ENCODE measurements at regions not wholly inside any gene's neighbourhood (a gene's known extent, or its start where the extent isn't known, plus 50 kb on each side); places are given as distances from the start of the nearest gene placed in this dataset.

DNA sequence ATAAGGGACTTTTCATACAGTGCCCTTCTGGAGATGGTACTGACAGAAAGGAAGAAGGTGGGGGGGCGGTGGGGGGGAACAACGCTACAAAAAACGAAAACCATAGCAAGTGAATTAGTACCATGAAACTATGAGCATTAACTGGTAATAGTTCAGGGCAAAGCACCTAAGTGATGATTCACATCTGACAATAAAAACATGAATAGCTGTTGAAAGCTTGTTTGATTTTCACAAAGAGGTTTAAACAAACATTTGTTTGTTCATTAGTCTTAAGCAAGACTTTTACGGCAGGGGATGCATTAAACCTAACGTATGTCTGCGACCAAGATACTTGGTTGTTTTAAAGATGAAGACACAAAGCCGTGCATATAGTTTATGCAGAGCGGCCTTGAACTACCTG lies 177.5 kb downstream of the LMO4 start:
- POLR2A ChIA-PET: no interaction called here
- DNase-seq: no peak
- Histone ChIP-seq H3K27ac (ENCODE audit: low read depth in 1 of 2, low read length in 2 of 2) (no peak overlapping the region), H3K4me1 (ENCODE audit: insufficient read depth, low read length) (no peaks in the 10 kb centered on the region), H3K4me3 (ENCODE audit: low read length) (no peak overlapping the region), H3K9me3 (ENCODE audit: control insufficient read depth in 1 of 2, insufficient read depth in 1 of 2, low read length in 2 of 2) (no peaks in the 10 kb centered on the region), H3K27me3 (ENCODE audit: control insufficient read depth in 1 of 2, insufficient read depth in 2 of 2, low read length in 2 of 2) (no peaks in the 10 kb centered on the region), H3K36me3 (ENCODE audit: insufficient read depth, low read length) (no peaks in the 10 kb centered on the region)
- Mint-ChIP-seq H3K4me1 (ENCODE audit: low read depth) (peaks cover 12% of the 10 kb centered on the region), H3K36me3 (ENCODE audit: low read depth) (no peaks in the 10 kb centered on the region), H3K27me3 (no peaks in the 10 kb centered on the region), H3K9me3 (no peaks in the 10 kb centered on the region), H3K27ac (no peak overlapping the region), H3K4me3 (no peak overlapping the region)
- CTCF ChIA-PET: no interaction called here
- no peak for ATAC-seq (ENCODE audit: poor library complexity)
- TF ChIP-seq CTCF (IDR thresholded peaks at IDR 0.05): no peak
- intact Hi-C loops (cut with DNase I, micrococcal nuclease): no loop called here

DNA sequence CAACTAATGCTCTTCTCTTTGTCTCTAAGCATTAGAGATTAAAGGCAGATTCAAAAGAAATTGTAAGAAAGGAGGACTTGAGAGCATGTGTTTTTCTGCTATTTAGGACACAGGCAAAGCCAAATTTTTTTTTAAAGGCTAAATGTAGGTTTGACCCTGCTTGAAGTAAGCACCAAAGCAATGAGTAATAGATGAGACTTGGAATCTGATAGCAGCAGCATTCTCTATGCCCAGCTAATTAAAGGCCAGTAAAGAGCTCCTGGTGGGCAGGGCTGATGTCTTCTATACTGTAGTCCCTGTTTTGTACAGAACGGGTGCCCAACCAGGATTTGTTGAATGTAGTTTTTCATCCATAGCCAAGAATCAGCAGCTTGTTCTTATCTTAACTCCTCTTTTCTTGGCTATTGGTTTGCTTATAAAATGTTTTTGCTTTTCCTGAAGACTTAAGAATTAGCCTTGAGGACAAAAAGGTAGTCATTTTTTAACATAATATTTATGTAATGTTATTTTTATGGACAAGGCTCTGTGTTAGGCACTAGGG lies 179.6 kb downstream of the LMO4 start:
- Mint-ChIP-seq H3K9me3 (no peaks in the 10 kb centered on the region), H3K36me3 (ENCODE audit: low read depth) (no peaks in the 10 kb centered on the region), H3K27ac (no peak overlapping the region), H3K27me3 (no peaks in the 10 kb centered on the region), H3K4me3 (no peak overlapping the region), H3K4me1 (ENCODE audit: low read depth) (peaks cover 12% of the 10 kb centered on the region)
- H3K4me1 ChIP-seq (ENCODE audit: insufficient read depth, low read length): no peaks in the 10 kb centered on the region
- no peak for ATAC-seq (ENCODE audit: poor library complexity)
- no peak overlapping the region for H3K27ac ChIP-seq (ENCODE audit: low read depth in 1 of 2, low read length in 2 of 2)
- H3K27me3 ChIP-seq (ENCODE audit: control insufficient read depth in 1 of 2, insufficient read depth in 2 of 2, low read length in 2 of 2): no peaks in the 10 kb centered on the region
- H3K9me3 ChIP-seq (ENCODE audit: control insufficient read depth in 1 of 2, insufficient read depth in 1 of 2, low read length in 2 of 2): no peaks in the 10 kb centered on the region
- TF ChIP-seq CTCF (IDR thresholded peaks at IDR 0.05): no peak
- intact Hi-C loops (cut with DNase I, micrococcal nuclease): no loop called here
- DNase-seq: no peak
- CTCF ChIA-PET: no interaction called here
- no peaks in the 10 kb centered on the region for H3K36me3 ChIP-seq (ENCODE audit: insufficient read depth, low read length)
- POLR2A ChIA-PET: no interaction called here
- no peak overlapping the region for H3K4me3 ChIP-seq (ENCODE audit: low read length)

- H3K9me3 ChIP-seq (ENCODE audit: control insufficient read depth in 1 of 2, insufficient read depth in 1 of 2, low read length in 2 of 2): no peaks in the 10 kb centered on the region
- Mint-ChIP-seq H3K36me3 (ENCODE audit: low read depth) (no peaks in the 10 kb centered on the region), H3K27ac (no peak overlapping the region), H3K9me3 (no peaks in the 10 kb centered on the region), H3K4me3 (no peak overlapping the region), H3K27me3 (no peaks in the 10 kb centered on the region), H3K4me1 (ENCODE audit: low read depth) (peaks cover 12% of the 10 kb centered on the region)
- H3K36me3 ChIP-seq (ENCODE audit: insufficient read depth, low read length): no peaks in the 10 kb centered on the region
- CTCF ChIA-PET: interaction anchor here (0.7 kb wide), 1 partner anchor 13 kb away, joined by 3 read pairs; no protein-coding TSS in a partner anchor
- H3K27me3 ChIP-seq (ENCODE audit: control insufficient read depth in 1 of 2, insufficient read depth in 2 of 2, low read length in 2 of 2): no peaks in the 10 kb centered on the region
- no peaks in the 10 kb centered on the region for H3K4me1 ChIP-seq (ENCODE audit: insufficient read depth, low read length)
- H3K27ac ChIP-seq (ENCODE audit: low read depth in 1 of 2, low read length in 2 of 2): no peak overlapping the region
- no peak for ATAC-seq (ENCODE audit: poor library complexity)
- no peak for TF ChIP-seq CTCF (IDR thresholded peaks at IDR 0.05)
- DNase-seq: no peak
- POLR2A ChIA-PET: no interaction called here
- H3K4me3 ChIP-seq (ENCODE audit: low read length): no peak overlapping the region
- intact Hi-C loops (cut with DNase I, micrococcal nuclease): no loop called here
These were observed 181.9 kb downstream of the LMO4 start for GRCh38 chr1:87510540-87510939.

Data from CD4-positive, alpha-beta T cell (primary cell).